Activated B cell treated with CpG ODN at 0.5 μM for 24 hours (primary cell): ENCODE measurements at regions not wholly inside any gene's neighbourhood (a gene's known extent, or its start where the extent isn't known, plus 50 kb on each side); places are given as distances from the start of the nearest gene placed in this dataset.
"Not testable (repeated sequence)": the region's sequence is repeated elsewhere in the genome, so short reads cannot be mapped to it uniquely, and the experiment has no call there.

Experiments
- ATAC-seq: fragments of 200-7000 bp; cut with Tn5 transposase; one replicate; pipeline ENCODE4 v1.10.0; 2021; ENCODE audit warnings: low read depth, mild to moderate bottlenecking, moderate library complexity
- CTCF ChIA-PET: fragments of 350-600 bp; sonication (Branson Sonifier 250); formaldehyde crosslinking; loops from one replicate; lab custom pipeline; 2021; ENCODE audit warnings: antibody characterized with exemption; lab: Charles Lee
- POLR2A ChIA-PET: fragments of 350-600 bp; sonication (Branson Sonifier 250); formaldehyde crosslinking; loops from one replicate; lab custom pipeline; 2021; ENCODE audit warnings: antibody characterized with exemption; lab: Charles Lee
- DNase-seq: peaks from one replicate; pipeline ENCODE4 v3.0.0; 2022
- H3K27ac Mint-ChIP-seq: one replicate; pipeline ENCODE4 v1.8.0; 2020; ENCODE audit warnings: mixed read lengths
- H3K27me3 Mint-ChIP-seq: one replicate; pipeline ENCODE4 v1.8.0; 2021; ENCODE audit warnings: mixed read lengths
- H3K36me3 Mint-ChIP-seq: one replicate; pipeline ENCODE4 v1.8.0; 2021; ENCODE audit warnings: low read depth, mixed read lengths
- H3K4me1 Mint-ChIP-seq: one replicate; pipeline ENCODE4 v1.8.0; 2021; ENCODE audit warnings: mixed read lengths
- H3K4me3 Mint-ChIP-seq: one replicate; pipeline ENCODE4 v1.8.0; 2020; ENCODE audit warnings: mild to moderate bottlenecking, mixed read lengths
- H3K9me3 Mint-ChIP-seq: one replicate; pipeline ENCODE4 v1.8.0; 2020; ENCODE audit warnings: mixed read lengths
- CTCF ChIP-seq: fragments of 200-600 bp; IDR thresholded peaks from one replicate; pipeline ENCODE4 v1.8.0; 2022; ENCODE audit warnings: antibody characterized with exemption, mild to moderate bottlenecking
- intact Hi-C: fragments of 100-400 bp; cut with micrococcal nuclease; formaldehyde crosslinking; loops from one replicate; pipeline ENCODE4 v1.15.1; 2024

- ATAC-seq (no peak), DNase-seq (no peak)
- TF ChIP-seq CTCF, result no peak
- H3K27me3 Mint-ChIP-seq, result no peaks in the 10 kb centered on the region
- intact Hi-C loops, result no loop called here
- H3K4me3 Mint-ChIP-seq, result no peak overlapping the region
- H3K27ac Mint-ChIP-seq, result no peak overlapping the region
- H3K9me3 Mint-ChIP-seq, result no peaks in the 10 kb centered on the region
- H3K36me3 Mint-ChIP-seq, result no peaks in the 10 kb centered on the region
- CTCF ChIA-PET, result no interaction called here
- no peaks in the 10 kb centered on the region for H3K4me1 Mint-ChIP-seq
- POLR2A ChIA-PET, result no interaction called here
These were observed 1004.7 kb upstream of the LCORL start for GRCh38 chr4:19026281-19026680.

GRCh38 chr4:19025031-19025430, 1003.5 kb upstream of the LCORL start:
- no peak overlapping the region for H3K27ac Mint-ChIP-seq
- ChIA-PET CTCF (no interaction called here), POLR2A (no interaction called here)
- no peak for TF ChIP-seq CTCF
- intact Hi-C loops, result no loop called here
- H3K9me3 Mint-ChIP-seq, result no peaks in the 10 kb centered on the region
- H3K27me3 Mint-ChIP-seq, result no peaks in the 10 kb centered on the region
- DNase-seq, result no peak
- H3K36me3 Mint-ChIP-seq, result no peaks in the 10 kb centered on the region
- no peak for ATAC-seq
- H3K4me1 Mint-ChIP-seq, result no peaks in the 10 kb centered on the region
- H3K4me3 Mint-ChIP-seq, result no peak overlapping the region

- H3K27me3 Mint-ChIP-seq, result no peaks in the 10 kb centered on the region
- intact Hi-C loops, result no loop called here
- H3K4me3 Mint-ChIP-seq, result no peak overlapping the region
These were observed 1002.5 kb upstream of the LCORL start for GRCh38 chr4:19024047-19024446.

GRCh38 chr4:19021617-19022016, 1000.1 kb upstream of the LCORL start:
- no peak overlapping the region for H3K4me3 Mint-ChIP-seq
- CTCF ChIA-PET, result no interaction called here
- TF ChIP-seq CTCF, result no peak
- H3K27ac Mint-ChIP-seq, result no peak overlapping the region
- no peak for ATAC-seq
- intact Hi-C loops, result no loop called here
- H3K27me3 Mint-ChIP-seq, result no peaks in the 10 kb centered on the region
- H3K9me3 Mint-ChIP-seq, result peaks cover 5% of the 10 kb centered on the region
- DNase-seq, result no peak
- no peaks in the 10 kb centered on the region for H3K36me3 Mint-ChIP-seq
- H3K4me1 Mint-ChIP-seq, result no peaks in the 10 kb centered on the region
- POLR2A ChIA-PET, result no interaction called here

More at GRCh38 chr4:19024047-19024446, 1002.5 kb upstream of the LCORL start:
- ChIA-PET POLR2A (no interaction called here), CTCF (no interaction called here)
- no peaks in the 10 kb centered on the region for H3K9me3 Mint-ChIP-seq
- TF ChIP-seq CTCF, result no peak
- no peaks in the 10 kb centered on the region for H3K4me1 Mint-ChIP-seq
- DNase-seq, result no peak
- no peaks in the 10 kb centered on the region for H3K36me3 Mint-ChIP-seq
- H3K27ac Mint-ChIP-seq, result no peak overlapping the region
- ATAC-seq, result no peak

- intact Hi-C loops, POLR2A ChIA-PET, H3K36me3 Mint-ChIP-seq, H3K27ac Mint-ChIP-seq, CTCF ChIA-PET, H3K4me3 Mint-ChIP-seq, ATAC-seq, H3K27me3 Mint-ChIP-seq, H3K4me1 Mint-ChIP-seq, DNase-seq, H3K9me3 Mint-ChIP-seq: not testable (repeated sequence)
These were observed 995.0 kb upstream of the LCORL start for GRCh38 chr4:19016550-19016949.

- no peak for TF ChIP-seq CTCF
These were observed 993.0 kb upstream of the LCORL start for GRCh38 chr4:19014594-19014993.

More at GRCh38 chr4:19014594-19014993, 993.0 kb upstream of the LCORL start:
- peaks cover 5% of the 10 kb centered on the region for H3K9me3 Mint-ChIP-seq
- H3K27me3 Mint-ChIP-seq, result no peaks in the 10 kb centered on the region
- H3K4me3 Mint-ChIP-seq, result no peak overlapping the region
- H3K27ac Mint-ChIP-seq, result no peak overlapping the region
- DNase-seq (no peak), ATAC-seq (no peak)
- POLR2A ChIA-PET, result no interaction called here
- intact Hi-C loops, result no loop called here
- H3K4me1 Mint-ChIP-seq, result no peaks in the 10 kb centered on the region
- no peaks in the 10 kb centered on the region for H3K36me3 Mint-ChIP-seq
- CTCF ChIA-PET, result no interaction called here
